Testis (tissue), 2 donors: ENCODE measurements at regions not wholly inside any gene's neighbourhood (a gene's known extent, or its start where the extent isn't known, plus 50 kb on each side); places are given as distances from the start of the nearest gene placed in this dataset.

ENCODE experiments used
- CTCF ChIP-seq, 3 experiments: fragments of 450-650 bp in 2 of 3; fragments of 200-600 bp in 1 of 3; sonication (generic) in 1 of 3; IDR thresholded peaks; one replicate each; pipeline ENCODE4 v1.5.1; 2016 to 2019; ENCODE audit warnings: antibody characterized with exemption in 3 of 3, mild to moderate bottlenecking in 2 of 3, moderate library complexity in 1 of 3
- POLR2A ChIP-seq: fragments of 450-650 bp; IDR thresholded peaks from one replicate; pipeline ENCODE4 v1.6.1; 2017; ENCODE audit warnings: antibody characterized with exemption, mild to moderate bottlenecking, moderate library complexity

DNA sequence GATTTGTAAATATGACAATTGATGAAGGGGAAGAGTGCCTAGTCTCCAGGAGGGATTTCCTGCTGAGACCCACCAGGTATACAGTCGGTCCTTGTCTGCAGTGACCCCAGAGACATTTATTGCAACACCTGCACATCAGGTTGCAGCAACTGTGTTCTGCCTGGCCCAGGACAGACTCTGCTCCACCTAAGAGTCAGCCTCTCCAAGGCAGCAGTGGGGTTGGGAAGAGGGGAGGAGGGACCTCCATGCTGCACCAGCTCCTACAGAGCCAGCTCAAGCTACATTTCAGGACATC, 120.4 kb upstream of the IRF2BP2 start:
- no peak for TF ChIP-seq CTCF (IDR thresholded peaks at IDR 0.05)
- no peak for TF ChIP-seq POLR2A
